ENCODE measurements at regions not wholly inside any gene's neighbourhood (a gene's known extent, or its start where the extent isn't known, plus 50 kb on each side); places are given as distances from the start of the nearest gene placed in this dataset.

DNA sequence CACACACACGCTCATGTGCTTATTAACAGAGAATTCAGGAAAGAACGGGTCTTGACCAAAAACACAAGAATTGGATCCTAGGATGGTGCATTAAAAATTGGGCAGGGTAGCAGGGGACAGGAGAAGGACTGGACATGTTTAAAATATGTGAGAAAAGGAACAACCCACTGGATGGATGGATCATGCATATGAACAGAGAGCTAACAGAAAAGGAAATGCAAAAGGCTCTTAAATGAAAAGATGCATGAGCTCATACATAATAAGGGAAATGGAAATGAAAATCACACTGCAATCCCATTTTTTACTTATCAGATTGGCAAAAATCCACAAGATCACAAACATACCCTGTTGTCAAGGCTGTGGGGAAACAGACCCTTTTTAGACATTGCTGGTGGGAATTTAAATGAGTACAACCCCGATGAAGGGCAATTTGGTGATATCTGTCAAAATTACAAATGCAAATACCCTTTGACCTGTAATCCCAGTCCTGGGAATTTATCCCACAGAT lies 440.6 kb upstream of the SLC14A2 start:
- TF ChIP-seq CTCF (conservative IDR thresholded peaks at IDR 0.05) = no peak
- no peak for TF ChIP-seq ZFX (IDR thresholded peaks at IDR 0.05)

Measured in C4-2B (cell line).